ENCODE measurements at regions not wholly inside any gene's neighbourhood (a gene's known extent, or its start where the extent isn't known, plus 50 kb on each side); places are given as distances from the start of the nearest gene placed in this dataset.

- 100% methylated on average over 1 of the region's 4 CpGs for WGBS (ENCODE audit: insufficient coverage)
- Histone ChIP-seq H3K4me3 (ENCODE audit: control extremely low read depth in 1 of 5, extremely low read depth in 1 of 5, insufficient read depth in 1 of 5, low read depth in 2 of 5, low read length in 4 of 5) (no peak overlapping the region), H3K9ac (ENCODE audit: low read length) (no peak overlapping the region), H2AFZ (ENCODE audit: insufficient read depth, low read depth, low read length, poor library complexity, severe bottlenecking) (no peak overlapping the region), H3K27me3 (replicated peaks in 1 of 4; ENCODE audit: control extremely low read depth in 1 of 4, control insufficient read depth in 3 of 4, insufficient read depth in 4 of 4, low read length in 3 of 4) (no peaks in the 10 kb centered on the region), H3K4me2 (replicated peaks; ENCODE audit: low read depth, low read length, poor library complexity, severe bottlenecking) (no peak overlapping the region), H3K4me1 (ENCODE audit: control insufficient read depth in 2 of 2, insufficient read depth in 2 of 2, low read length in 2 of 2) (no peaks in the 10 kb centered on the region), H3K36me3 (replicated peaks in 1 of 2; ENCODE audit: control extremely low read depth in 1 of 2, control insufficient read depth in 1 of 2, extremely low read depth in 1 of 2, insufficient read depth in 2 of 2, low read length in 1 of 2) (no peaks in the 10 kb centered on the region), H3K79me2 (ENCODE audit: control insufficient read depth, insufficient read depth, low read length) (no peaks in the 10 kb centered on the region), H4K20me1 (ENCODE audit: control insufficient read depth, insufficient read depth, low read length, poor library complexity, severe bottlenecking) (no peaks in the 10 kb centered on the region), H3K27ac (ENCODE audit: low read length in 2 of 2) (no peak overlapping the region), H3K9me3 (ENCODE audit: control extremely low read depth in 1 of 3, control insufficient read depth in 2 of 3, insufficient read depth in 1 of 3, low read length in 2 of 3) (no peaks in the 10 kb centered on the region)
- ChIA-PET CTCF (no interaction called here), POLR2A (no interaction called here)
- DNase-seq, result no peak
- Mint-ChIP-seq H3K9me3 (ENCODE audit: insufficient read depth) (no peaks in the 10 kb centered on the region), H3K27ac (no peak overlapping the region), H3K4me1 (peaks cover 2% of the 10 kb centered on the region), H3K4me3 (no peak overlapping the region), H3K27me3 (peaks cover 3% of the 10 kb centered on the region)
- intact Hi-C loops (cut with micrococcal nuclease), result no loop called here
- no peak for TF ChIP-seq EZH2 (IDR thresholded peaks at IDR 0.05; ENCODE audit: borderline replicate concordance, insufficient read depth, low read depth, low read length, poor library complexity, severe bottlenecking)
- TF ChIP-seq, protein P1, sequence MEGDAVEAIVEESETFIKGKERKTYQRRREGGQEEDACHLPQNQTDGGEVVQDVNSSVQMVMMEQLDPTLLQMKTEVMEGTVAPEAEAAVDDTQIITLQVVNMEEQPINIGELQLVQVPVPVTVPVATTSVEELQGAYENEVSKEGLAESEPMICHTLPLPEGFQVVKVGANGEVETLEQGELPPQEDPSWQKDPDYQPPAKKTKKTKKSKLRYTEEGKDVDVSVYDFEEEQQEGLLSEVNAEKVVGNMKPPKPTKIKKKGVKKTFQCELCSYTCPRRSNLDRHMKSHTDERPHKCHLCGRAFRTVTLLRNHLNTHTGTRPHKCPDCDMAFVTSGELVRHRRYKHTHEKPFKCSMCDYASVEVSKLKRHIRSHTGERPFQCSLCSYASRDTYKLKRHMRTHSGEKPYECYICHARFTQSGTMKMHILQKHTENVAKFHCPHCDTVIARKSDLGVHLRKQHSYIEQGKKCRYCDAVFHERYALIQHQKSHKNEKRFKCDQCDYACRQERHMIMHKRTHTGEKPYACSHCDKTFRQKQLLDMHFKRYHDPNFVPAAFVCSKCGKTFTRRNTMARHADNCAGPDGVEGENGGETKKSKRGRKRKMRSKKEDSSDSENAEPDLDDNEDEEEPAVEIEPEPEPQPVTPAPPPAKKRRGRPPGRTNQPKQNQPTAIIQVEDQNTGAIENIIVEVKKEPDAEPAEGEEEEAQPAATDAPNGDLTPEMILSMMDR (IDR thresholded peaks at IDR 0.05), result no peak
- ATAC-seq (ENCODE audit: low read depth), result no peak
Observed at GRCh38 chr2:17252258-17252657, 266.0 kb downstream of the RAD51AP2 start.

DNA sequence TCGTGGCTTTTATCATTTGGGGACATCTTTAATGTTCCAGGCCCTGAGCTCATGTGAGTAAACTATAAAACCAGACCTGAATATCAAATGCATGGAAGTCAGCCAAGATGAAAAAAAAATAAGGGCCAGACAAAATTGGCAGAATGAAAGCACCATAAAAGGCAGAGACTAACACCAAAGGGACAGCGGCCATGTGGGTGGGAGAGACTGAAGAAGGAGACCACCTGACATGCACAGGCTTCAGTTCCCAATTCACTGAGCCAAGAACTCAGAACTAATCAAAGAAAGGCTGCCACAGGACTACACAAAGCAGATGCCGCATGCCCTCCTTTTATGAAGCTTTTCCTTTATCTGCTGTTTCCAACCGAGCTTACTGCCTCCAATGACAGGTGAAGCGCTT lies 267.1 kb downstream of the RAD51AP2 start:
- Mint-ChIP-seq H3K4me1 (peaks cover 2% of the 10 kb centered on the region), H3K27me3 (peaks cover 3% of the 10 kb centered on the region), H3K27ac (no peak overlapping the region), H3K4me3 (no peak overlapping the region), H3K9me3 (ENCODE audit: insufficient read depth) (no peaks in the 10 kb centered on the region)
- Histone ChIP-seq H3K27me3 (replicated peaks in 1 of 4; ENCODE audit: control extremely low read depth in 1 of 4, control insufficient read depth in 3 of 4, insufficient read depth in 4 of 4, low read length in 3 of 4) (no peaks in the 10 kb centered on the region), H3K9me3 (ENCODE audit: control extremely low read depth in 1 of 3, control insufficient read depth in 2 of 3, insufficient read depth in 1 of 3, low read length in 2 of 3) (no peaks in the 10 kb centered on the region), H3K4me2 (replicated peaks; ENCODE audit: low read depth, low read length, poor library complexity, severe bottlenecking) (no peak overlapping the region), H3K4me3 (ENCODE audit: control extremely low read depth in 1 of 5, extremely low read depth in 1 of 5, insufficient read depth in 1 of 5, low read depth in 2 of 5, low read length in 4 of 5) (no peak overlapping the region), H3K9ac (ENCODE audit: low read length) (no peak overlapping the region), H3K4me1 (ENCODE audit: control insufficient read depth in 2 of 2, insufficient read depth in 2 of 2, low read length in 2 of 2) (no peaks in the 10 kb centered on the region), H2AFZ (ENCODE audit: insufficient read depth, low read depth, low read length, poor library complexity, severe bottlenecking) (no peak overlapping the region), H3K36me3 (replicated peaks in 1 of 2; ENCODE audit: control extremely low read depth in 1 of 2, control insufficient read depth in 1 of 2, extremely low read depth in 1 of 2, insufficient read depth in 2 of 2, low read length in 1 of 2) (no peaks in the 10 kb centered on the region), H3K27ac (ENCODE audit: low read length in 2 of 2) (no peak overlapping the region), H4K20me1 (ENCODE audit: control insufficient read depth, insufficient read depth, low read length, poor library complexity, severe bottlenecking) (no peaks in the 10 kb centered on the region), H3K79me2 (ENCODE audit: control insufficient read depth, insufficient read depth, low read length) (no peaks in the 10 kb centered on the region)
- no peak for DNase-seq
- ChIA-PET CTCF (no interaction called here), POLR2A (no interaction called here)
- intact Hi-C loops (cut with micrococcal nuclease), result no loop called here
- no peak for ATAC-seq (ENCODE audit: low read depth)
- WGBS (ENCODE audit: insufficient coverage), result 79% methylated on average over 5 of the region's 5 CpGs
- no peak for TF ChIP-seq EZH2 (IDR thresholded peaks at IDR 0.05; ENCODE audit: borderline replicate concordance, insufficient read depth, low read depth, low read length, poor library complexity, severe bottlenecking)
- TF ChIP-seq, protein P1 (IDR thresholded peaks at IDR 0.05), result no peak
